UCSD-AML1 (cell line): ENCODE measurements at regions not wholly inside any gene's neighbourhood (a gene's known extent, or its start where the extent isn't known, plus 50 kb on each side); places are given as distances from the start of the nearest gene placed in this dataset.

Experiments used
- DNase-seq: peaks from one replicate; lab custom pipeline; 2025; ENCODE audit not compliant: unreplicated experiment; lab: John Stamatoyannopoulos, UW

- DNase-seq, result no peak
Measured at GRCh38 chr18:51789871-51790270, 550.1 kb upstream of the DCC start.

GRCh38 chr18:51801514-51801913 is 538.5 kb upstream of the DCC start:
- DNase-seq, result no peak

- no peak for DNase-seq
Measured at GRCh38 chr18:51802569-51803428, 537.2 kb upstream of the DCC start.

GRCh38 chr18:51807336-51807735 is 532.7 kb upstream of the DCC start:
- no peak for DNase-seq

GRCh38 chr18:51811883-51812282 is 528.1 kb upstream of the DCC start:
- no peak for DNase-seq

- DNase-seq, result no peak
Measured at GRCh38 chr18:51813740-51814139, 526.3 kb upstream of the DCC start.

GRCh38 chr18:51821610-51822009 is 518.4 kb upstream of the DCC start:
- no peak for DNase-seq

- DNase-seq, result no peak
Measured at GRCh38 chr18:51824746-51825145, 515.3 kb upstream of the DCC start.

GRCh38 chr18:51833850-51834249 is 506.1 kb upstream of the DCC start:
- DNase-seq, result no peak

GRCh38 chr18:51848702-51849101 is 491.3 kb upstream of the DCC start:
- no peak for DNase-seq

- DNase-seq, result no peak
Measured at GRCh38 chr18:51852681-51853080, 487.3 kb upstream of the DCC start.

- no peak for DNase-seq
Measured at GRCh38 chr18:51857989-51858388, 482.0 kb upstream of the DCC start.

GRCh38 chr18:51861046-51861445 is 479.0 kb upstream of the DCC start:
- no peak for DNase-seq

- no peak for DNase-seq
Measured at GRCh38 chr18:51862051-51862715, 477.8 kb upstream of the DCC start.

- DNase-seq, result no peak
Measured at GRCh38 chr18:51864219-51864965, 475.6 kb upstream of the DCC start.

GRCh38 chr18:51865538-51865937 is 474.5 kb upstream of the DCC start:
- no peak for DNase-seq

GRCh38 chr18:51867767-51868166 is 472.2 kb upstream of the DCC start:
- no peak for DNase-seq

GRCh38 chr18:51878724-51879123 is 461.3 kb upstream of the DCC start:
- DNase-seq, result no peak

- no peak for DNase-seq
Measured at GRCh38 chr18:51879329-51879728, 460.7 kb upstream of the DCC start.

- no peak for DNase-seq
Measured at GRCh38 chr18:51881394-51881793, 458.6 kb upstream of the DCC start.

- DNase-seq, result no peak
Measured at GRCh38 chr18:51884039-51884438, 456.0 kb upstream of the DCC start.

- DNase-seq, result no peak
Measured at GRCh38 chr18:51890762-51891161, 449.2 kb upstream of the DCC start.
